NCI-H345 (cell line): ENCODE measurements at regions not wholly inside any gene's neighbourhood (a gene's known extent, or its start where the extent isn't known, plus 50 kb on each side); places are given as distances from the start of the nearest gene placed in this dataset.

Experiments used
- DNase-seq: peaks from one replicate; lab custom pipeline; 2025; lab: John Stamatoyannopoulos, UW

DNA sequence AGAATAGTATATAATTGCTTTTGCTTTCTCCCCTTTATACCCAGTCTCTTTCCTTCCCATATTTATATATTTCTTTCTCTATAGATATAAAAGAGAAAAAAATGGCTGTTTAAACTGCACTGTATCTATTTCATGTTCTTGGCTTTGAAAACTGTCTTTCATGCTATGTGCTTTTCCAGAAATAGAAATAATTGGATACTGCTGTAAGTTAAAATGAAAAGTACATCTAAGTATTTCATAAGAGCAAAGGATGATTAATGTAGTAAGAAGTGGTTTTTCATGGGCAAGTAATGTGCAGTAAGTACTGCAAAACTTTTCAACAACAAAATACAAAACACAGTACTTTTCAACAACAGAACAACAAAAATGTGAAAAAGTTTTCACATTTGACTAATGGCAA, 237.9 kb downstream of the SNCA start:
- no peak for DNase-seq

DNA sequence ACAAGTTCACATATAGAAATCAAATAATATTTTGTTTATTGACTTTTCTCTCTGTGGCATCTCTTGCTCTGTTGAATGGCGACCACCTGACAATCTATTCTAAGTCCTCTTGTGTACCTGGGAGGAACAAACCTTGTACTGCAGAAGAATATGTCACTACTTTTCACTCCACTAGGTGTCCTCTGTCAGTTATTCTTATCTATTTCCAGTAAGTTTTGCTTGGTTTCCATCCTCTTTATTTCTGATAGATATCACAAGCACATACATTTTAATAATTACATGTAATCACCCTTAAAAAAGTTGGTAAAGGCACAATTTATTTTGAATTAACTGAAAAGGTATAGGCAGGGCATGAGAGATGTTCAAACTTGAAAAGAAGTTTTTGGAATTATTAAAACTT, 238.4 kb downstream of the SNCA start:
- DNase-seq = peak; percentile 3

DNA sequence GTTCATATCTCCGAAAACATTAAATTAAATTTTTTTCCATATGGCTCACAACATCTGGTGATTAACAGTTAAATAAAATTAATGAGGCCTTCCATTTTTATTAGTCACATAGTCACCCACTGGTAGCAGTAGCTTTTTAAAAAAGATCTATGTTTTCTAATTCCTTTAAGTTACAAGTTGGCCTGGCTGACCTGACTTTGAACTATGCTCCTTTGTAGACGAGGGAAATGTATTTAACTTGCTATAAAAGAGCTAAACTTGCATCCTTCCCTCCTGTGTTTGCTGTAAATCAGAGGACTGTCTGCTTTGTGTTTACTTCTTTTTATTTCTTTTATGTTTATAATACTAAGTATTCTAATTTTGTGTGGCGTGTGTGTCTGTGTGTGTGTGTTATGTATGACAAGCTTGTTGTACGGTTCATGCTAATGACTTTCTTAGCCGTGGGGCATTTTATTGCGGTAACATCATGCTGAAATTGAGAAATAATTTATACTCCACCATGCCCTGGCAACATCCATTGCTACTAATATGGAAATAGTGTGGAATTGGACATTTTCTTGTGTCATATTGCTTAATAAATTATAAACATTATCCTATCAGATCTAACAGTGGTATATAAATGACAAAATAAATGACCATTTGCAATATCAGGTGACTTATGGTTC, 241.7 kb downstream of the SNCA start:
- no peak for DNase-seq

DNA sequence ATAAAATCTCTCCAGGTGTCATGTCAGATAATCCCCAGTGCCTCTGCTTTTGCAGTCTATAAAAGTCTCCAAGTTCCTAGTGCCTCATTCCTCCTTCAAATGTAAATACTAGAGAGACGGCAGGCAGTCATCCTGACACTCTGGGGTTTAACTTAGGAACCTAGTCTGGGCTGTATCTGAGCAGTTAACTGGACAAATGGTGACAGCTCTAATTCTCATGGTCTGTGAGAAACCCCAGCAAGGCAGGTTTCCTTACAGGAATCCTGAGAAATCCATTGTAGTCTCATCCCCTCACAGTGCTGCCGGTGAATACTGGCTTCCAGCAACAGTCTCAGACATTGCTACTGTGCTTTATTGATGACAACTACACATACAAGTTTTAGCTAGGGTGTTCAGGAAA, 246.8 kb downstream of the SNCA start:
- DNase-seq = no peak

DNA sequence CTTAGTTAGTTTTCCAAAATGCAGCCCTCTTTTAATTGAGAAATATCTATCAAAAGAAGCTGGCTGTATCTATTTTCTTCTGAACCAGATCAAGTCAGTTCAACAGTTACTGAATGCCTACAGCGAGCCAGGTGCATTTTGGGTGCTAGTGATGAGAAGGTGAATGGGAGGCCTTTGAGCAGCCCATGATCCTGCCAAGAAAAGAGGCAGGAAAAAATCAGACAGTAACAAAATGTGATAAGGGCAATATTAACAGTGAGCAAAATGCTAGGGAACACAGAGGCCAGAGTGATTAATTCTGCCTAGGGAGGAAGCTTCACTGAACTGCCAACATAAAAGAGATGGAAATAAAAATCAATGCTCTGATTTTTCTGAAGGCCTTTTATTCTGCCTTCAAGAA, 248.5 kb downstream of the SNCA start:
- no peak for DNase-seq

DNA sequence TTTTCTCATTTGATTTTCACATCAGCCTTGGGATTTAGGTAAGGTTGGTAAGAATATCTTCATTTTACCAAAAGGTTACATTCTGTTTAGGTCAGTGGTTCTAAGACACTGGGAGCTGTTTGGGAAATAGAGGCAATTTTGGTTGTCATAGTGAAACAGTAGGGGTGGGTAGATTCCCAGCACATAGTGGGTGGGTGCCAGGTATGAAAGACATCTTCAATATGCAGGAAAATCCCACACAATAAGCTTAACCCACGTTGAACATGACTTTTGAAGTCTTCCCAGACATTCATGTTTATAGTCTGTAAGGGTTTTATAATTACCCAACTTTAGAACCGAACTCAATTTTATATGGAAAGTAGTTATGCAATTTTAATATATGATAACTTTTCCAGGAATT, 249.6 kb downstream of the SNCA start:
- no peak for DNase-seq

DNA sequence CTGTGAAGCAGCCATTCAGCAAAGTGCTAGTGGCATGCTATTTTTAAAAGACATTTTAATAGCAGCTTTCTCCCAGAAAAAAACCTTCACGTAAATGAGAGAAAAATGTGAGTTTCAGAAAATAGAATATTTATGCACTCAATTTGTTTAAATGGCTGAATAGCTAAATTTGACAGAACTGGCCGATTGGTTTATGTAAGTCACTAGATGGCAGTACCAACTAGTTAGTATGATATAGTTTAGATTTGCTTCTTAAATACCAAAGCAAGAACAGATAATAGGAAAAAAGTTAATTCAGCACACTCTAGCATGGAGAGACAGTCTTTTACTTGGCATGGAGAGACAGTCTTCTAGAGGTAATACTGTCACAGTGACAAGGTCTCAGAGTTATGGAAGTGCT, 250.1 kb downstream of the SNCA start:
- DNase-seq = no peak

DNA sequence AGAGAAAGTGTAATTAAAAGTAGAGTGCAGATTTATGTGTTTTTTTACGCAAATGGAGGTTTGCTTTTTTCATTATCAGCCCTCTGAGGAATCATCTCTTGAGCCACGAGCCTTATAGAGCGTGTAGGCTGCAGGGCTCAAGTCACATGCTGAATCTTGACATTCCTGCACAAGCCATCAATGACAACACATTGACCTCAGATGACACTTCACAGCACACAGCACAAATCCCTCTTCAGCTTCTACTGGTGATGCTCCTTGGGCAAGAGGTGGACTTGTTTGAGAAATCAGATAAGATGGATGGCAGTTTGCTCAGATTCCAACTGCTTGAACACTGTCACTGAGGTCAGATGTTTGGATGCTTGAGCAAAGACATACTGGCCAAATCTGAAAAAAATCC, 250.6 kb downstream of the SNCA start:
- DNase-seq = no peak

DNA sequence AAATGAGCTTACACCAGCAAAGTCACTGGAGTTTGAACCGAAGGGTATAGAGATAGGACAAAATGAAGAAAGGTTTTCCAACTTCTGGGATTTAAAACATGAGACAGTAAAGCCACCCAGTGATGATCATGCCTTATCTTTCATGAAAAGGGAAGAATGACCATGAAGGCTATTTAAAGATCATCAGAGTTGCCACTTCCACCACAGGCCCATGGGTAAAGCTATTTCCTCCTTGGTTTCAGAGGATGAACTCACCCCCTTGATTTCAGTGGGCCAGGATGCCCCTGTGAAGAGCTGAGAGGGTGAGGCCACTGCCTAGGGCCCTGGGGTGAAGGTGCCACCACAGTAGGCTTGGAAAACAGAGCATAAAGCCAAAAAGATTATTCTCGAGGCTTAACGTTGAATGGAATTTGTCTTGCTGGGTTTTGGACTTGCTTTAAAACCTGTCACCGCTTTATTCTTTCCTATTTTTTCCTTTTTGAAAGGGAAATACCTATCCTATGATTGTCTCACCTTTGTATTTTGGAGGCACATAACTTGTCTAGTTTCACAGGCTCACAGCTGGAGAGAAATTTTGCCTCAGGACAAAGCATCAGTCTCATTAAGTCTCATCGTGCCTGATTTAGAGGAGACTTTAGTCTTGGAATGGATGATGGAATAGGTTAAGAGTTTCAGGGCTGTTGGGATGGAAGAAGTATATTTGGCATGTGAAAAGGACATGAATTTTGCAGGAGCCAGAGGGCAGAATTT, 254.0 kb downstream of the SNCA start:
- no peak for DNase-seq

DNA sequence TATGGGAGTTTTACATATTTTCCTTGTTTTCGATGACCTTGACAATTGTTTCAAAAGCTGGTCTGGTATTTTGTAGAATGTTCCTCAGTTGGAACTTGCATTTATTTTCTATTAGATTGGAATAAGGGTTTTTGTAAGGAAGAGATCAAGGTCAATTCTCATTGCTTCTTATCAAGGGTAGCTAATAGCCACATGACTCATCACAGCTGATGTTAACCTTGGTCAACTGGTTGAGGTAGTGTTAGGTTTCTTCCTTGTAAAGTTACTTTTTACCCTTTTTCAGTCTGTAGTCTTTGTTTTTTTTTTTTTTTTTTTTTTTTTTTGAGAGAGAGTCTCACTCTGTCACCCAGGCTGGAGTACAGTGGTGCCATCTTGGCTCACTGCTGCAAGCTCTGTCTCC, 257.2 kb downstream of the SNCA start:
- no peak for DNase-seq

DNA sequence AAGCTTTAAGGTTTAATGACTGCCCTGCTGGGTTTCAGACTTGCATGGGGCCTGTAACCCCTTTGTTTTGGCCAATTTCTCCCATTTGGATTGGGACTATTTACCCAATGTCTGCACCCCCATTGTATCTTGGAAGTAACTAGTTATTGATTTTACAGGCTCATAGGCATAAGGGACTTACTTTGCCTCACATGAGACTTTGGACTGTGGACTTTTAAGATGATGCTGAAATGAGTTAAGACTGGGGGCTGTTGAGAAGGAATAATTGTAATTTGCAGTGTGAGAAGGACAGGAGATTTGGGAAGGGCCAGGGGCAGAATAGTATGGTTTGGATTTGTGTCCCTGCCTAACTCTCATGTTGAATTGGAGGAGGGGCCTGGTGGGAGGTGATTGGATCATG, 260.7 kb downstream of the SNCA start:
- no peak for DNase-seq

DNA sequence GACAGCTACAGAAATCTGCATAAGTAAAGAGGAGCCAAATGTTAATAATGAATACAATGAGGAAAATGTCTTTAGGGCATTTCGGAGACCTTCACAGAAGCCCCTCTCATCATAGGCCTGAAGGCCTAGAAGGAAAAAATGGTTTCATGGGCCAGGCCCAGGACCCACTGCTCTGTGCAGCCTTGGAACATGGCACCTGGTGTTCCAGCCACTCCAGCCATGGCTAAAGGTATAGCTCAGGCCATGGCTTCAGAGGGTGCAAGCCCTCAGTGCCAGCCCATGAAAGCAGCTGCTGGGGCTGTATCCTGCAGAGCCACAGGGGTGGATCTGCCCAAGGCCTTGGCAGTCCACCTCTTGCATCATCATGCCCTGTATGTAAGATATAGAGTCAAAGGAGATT, 261.1 kb downstream of the SNCA start:
- DNase-seq = no peak

DNA sequence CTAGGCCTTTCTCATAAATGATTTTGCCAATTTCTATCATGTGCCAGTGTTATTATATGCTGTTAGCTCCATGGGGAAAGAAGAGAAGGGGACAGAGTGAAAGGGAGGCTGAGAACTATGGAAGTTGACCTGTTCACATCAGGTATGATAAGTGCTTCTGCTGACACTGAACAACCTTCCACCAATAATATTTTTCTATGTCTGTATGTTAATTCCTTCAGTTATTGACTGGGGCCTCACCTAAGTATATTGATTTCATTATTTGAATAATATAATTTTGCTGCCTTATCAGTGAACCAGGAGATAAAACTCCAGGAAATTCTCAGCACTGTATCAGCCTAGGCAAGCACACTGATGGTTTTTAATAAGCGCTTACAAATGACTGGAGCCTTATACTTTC, 262.8 kb downstream of the SNCA start:
- no peak for DNase-seq

DNA sequence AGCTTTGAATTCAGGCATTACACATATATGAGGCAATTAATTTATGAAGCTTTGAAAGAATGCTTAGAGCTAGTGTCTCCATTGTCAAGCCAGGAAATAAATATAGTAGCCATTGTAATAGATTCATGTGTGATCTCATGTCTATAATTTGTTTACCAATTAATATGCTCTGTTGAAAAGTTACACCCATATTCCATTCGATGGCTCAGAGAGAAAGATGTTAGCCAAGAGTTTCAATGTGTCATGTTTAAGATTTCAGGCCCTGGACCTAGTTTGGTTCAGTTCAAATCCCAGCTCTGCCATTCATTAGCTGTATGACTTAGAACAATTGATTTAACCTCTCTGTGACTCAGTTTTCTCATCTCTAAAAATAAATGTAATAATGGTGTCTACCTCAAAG, 263.3 kb downstream of the SNCA start:
- DNase-seq = no peak

DNA sequence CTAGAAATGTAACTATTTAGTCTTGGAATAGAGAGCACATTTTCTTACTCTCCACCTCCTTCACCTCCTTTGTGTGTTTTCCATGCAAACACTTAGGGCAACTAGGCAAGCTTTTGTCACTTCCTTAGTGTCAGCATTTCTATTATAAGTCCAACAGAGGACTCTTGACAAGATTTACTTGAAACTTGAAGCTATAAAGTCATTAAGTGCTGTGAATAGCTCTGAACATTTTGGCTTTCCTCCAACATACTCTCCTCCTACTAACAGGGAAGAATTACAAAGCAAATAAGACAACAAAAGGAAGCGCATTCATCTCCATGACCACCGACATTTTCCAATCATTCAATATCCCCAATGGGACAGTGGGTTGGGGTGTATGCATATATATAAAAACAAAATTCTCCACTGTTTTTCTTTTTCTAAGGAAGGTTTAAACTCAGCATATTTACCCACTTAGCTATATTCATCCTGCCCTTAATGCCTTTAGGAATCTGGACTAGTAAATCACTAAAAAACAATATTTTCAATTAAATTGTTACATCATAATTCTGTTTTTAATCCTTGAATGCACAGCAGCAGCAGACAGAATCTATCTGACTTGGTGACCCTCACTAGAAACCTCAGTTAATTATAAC, 264.6 kb downstream of the SNCA start:
- DNase-seq = peak; percentile 86

DNA sequence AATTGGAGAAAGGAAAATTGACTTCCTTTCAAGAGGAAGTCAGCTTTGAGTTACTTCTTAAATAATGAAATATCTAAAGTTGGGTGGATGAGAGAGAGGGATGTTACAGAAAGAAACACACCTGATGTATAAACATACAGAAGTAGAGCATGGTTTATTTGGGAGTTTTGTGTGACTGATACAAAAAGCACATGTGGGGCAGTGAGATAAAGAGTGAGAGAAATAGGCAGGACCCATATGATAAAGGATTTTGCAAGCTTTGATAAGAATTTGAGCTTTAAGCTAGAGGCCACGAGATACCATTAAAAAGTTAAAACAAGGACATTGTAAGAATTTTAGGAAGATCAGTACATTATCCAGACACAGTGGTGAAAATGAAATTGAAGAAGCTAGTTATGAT, 263.3 kb upstream of the GPRIN3 start:
- DNase-seq = no peak

DNA sequence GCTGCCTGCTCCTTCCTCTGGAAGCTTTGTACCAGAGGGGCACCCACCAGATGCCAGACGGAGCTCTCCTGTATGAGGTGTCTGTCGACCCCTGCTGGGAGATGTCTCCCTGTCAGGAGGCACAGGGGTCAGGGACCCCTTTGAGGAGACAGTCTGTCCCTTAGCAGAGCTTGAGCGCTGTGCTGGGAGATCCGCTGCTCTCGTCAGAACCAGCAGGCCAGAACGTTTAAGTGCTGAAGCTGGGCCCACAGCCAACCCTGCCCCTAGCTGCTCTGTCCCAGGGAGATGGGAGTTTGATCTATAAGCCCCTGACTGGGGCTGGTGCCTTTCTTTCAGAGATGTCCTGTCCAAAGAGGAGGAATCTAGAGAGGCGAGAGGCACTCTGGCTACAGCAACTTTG, 260.3 kb upstream of the GPRIN3 start:
- DNase-seq = no peak

DNA sequence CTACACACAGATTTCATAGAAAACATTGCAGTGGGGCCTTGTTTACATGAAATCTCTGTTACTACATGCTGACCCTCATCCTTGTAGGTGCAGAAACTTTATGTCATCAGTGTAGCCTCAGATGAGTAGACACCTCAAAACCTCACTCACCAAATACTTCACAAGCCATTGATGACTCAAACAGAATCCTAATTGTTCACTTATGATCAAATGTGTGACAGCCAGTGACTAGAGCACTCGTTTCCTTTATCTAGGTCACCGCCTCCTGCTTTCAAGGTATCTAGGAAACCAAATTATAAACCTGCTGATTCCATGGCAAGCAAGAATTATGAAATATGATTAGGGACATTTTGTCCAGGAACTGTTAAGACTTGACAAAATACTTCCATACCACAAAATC, 255.8 kb upstream of the GPRIN3 start:
- no peak for DNase-seq

DNA sequence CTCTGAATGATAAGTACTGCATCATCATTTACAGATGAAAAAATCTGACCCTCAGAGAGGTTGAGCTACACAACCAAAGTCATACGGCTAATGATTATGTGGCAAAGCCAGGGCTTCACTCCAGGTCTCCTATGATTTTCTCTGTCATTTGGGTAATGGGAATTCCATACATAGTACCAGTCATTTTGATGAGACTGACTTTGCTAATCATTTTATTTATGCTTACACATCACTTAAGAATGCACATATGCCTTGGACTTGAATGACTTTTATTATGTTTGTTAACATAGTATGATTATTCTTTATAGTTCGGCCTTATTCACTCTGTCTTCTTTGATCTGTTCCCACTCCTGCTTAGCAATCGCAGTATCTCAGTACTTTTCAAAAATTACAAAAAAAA, 255.1 kb upstream of the GPRIN3 start:
- DNase-seq = no peak

DNA sequence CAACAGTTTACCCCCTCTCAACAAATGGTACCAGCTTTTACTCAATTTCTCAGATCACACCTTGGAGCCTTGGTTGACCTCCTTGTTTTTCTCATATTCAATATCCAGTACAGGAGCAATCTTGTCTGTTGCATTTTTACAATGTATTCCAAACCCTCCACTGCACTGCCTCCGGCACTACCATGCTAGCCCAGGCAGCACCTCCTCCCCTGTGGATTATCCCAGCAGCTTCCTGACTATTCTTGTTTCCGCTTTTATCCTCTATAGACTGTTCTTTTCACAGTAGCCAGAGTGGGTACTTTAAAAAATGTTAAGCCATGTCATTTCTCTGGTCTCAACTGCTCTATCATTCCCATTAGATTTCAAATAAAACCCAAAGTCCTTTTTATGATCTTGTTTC, 253.4 kb upstream of the GPRIN3 start:
- DNase-seq = no peak

DNA sequence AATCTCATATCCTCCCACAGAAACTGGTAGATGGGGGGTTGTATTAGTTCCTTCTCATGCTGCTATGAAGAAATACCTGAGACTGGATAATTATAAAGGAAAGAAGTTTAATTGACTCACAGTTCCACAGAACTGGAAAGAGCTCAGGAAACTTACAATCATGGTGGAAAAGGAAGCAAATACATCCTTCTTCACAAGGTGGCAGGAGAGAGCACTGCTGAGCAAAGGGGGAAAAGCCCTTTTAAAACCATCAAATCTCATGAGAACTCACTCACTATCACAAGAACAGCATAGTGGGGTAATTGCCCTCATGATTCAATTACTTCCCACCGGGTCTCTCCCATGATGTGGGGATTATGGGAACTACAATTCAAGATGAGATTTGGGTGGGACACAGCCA, 250.5 kb upstream of the GPRIN3 start:
- no peak for DNase-seq

DNA sequence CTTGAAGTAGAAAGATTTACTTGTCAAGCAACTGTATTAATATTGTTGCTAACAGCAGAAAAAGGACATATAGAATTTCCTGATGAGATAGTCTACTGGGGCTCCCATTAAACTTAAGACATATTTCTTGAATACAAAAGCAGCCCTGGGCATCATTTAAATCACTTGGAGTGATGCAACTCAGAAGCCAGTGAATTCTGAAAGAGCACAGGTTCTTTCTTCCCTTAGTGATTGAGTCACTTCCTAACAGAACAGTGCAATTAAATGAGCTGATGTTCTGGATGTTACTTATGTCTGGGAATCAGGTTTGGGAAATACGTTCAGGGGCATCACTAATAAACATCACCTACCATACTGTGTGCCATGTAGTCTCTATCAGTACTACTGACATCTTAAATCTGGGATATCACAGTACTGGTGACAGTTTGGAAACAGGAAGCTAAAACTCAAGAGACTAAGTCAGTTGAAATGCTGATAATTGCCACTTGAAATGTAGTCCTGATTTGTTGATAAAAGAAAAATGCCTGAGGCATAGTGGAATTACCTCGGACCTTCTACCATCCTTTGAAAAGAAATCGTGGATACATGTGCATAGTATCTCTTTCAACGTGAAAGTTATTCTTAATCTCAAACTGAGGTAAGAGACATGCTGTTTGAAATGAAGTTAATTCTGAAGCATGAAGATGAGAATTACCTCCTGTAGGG, 249.2 kb upstream of the GPRIN3 start:
- no peak for DNase-seq

DNA sequence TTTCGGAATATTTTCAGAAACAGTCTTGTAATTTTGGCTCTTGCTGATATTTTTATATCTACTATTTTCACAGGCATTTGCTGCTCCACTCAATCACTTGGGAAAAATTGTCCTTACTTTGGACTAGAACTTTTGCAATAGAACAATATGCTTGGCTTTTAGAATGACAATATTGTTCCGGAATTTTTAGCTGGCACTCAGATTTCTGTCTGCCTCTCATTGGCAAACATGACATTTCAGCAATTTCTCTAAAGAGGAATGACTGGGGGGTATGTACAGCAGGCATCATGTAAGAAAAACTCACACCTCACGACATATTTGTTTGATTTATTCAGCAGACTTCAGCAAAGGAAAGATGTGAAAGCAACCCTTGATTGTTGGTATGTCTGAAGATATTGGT, 243.6 kb upstream of the GPRIN3 start:
- DNase-seq = no peak
